GM13977 (cell line): ENCODE measurements at regions not wholly inside any gene's neighbourhood (a gene's known extent, or its start where the extent isn't known, plus 50 kb on each side); places are given as distances from the start of the nearest gene placed in this dataset.

Experiments
- DNase-seq: peaks from one replicate; pipeline ENCODE4 v3.0.0; 2012; ENCODE audit warnings: low spot score
- CTCF ChIP-seq: IDR thresholded peaks from 2 replicates; pipeline ENCODE4 v1.5.1; 2012; ENCODE audit warnings: mild to moderate bottlenecking, control low read depth; ENCODE audit not compliant: insufficient read depth; ENCODE audit errors: extremely low read depth, missing control alignments
- in situ Hi-C: fragments of 300-500 bp; cut with MboI; formaldehyde crosslinking; loops from one replicate; pipeline ENCODE4 v1.12.0; 2022; ENCODE audit warnings: low sequenced_read_pairs, low pct_unique_long_range_greater_than_20kb, mixed read lengths, inconsistent platforms; ENCODE audit not compliant: unreplicated experiment

- in situ Hi-C loops = loop anchor here (10.0 kb wide), 1 partner anchor 61 kb away; no protein-coding TSS in a partner anchor
- no peak for DNase-seq
- no peak for TF ChIP-seq CTCF
Observed at GRCh38 chrX:42943051-42943974, 165.3 kb upstream of the PPP1R2C start.

GRCh38 chrX:42944381-42944998 is 166.5 kb upstream of the PPP1R2C start:
- TF ChIP-seq CTCF = no peak
- in situ Hi-C loops = loop anchor here (10.0 kb wide), 1 partner anchor 60 kb away; no protein-coding TSS in a partner anchor
- no peak for DNase-seq

- DNase-seq = no peak
- no peak for TF ChIP-seq CTCF
- in situ Hi-C loops = loop anchor here (10.0 kb wide), 1 partner anchor 58 kb away; no protein-coding TSS in a partner anchor
Observed at GRCh38 chrX:42946544-42947194, 168.7 kb upstream of the PPP1R2C start.

GRCh38 chrX:42948723-42949657 is 171.0 kb upstream of the PPP1R2C start:
- in situ Hi-C loops = loop anchor here (10.0 kb wide), 1 partner anchor 56 kb away; no protein-coding TSS in a partner anchor
- no peak for TF ChIP-seq CTCF

GRCh38 chrX:42951747-42952146 is 173.8 kb upstream of the PPP1R2C start:
- no peak for TF ChIP-seq CTCF
- in situ Hi-C loops = no loop called here
- no peak for DNase-seq

More at GRCh38 chrX:42948723-42949657, 171.0 kb upstream of the PPP1R2C start:
- DNase-seq = no peak

- no peak for DNase-seq
- no peak for TF ChIP-seq CTCF
Observed at GRCh38 chrX:42952621-42953020, 174.7 kb upstream of the PPP1R2C start.

More at GRCh38 chrX:42952621-42953020, 174.7 kb upstream of the PPP1R2C start:
- in situ Hi-C loops = no loop called here
